WTC11 (cell line): ENCODE measurements at regions not wholly inside any gene's neighbourhood (a gene's known extent, or its start where the extent isn't known, plus 50 kb on each side); places are given as distances from the start of the nearest gene placed in this dataset.

Experiments
- ATAC-seq: fragments of 200-7000 bp; cut with Tn5 transposase; 2 replicates; pipeline ENCODE4 v1.10.0; 2021; ENCODE audit warnings: mild to moderate bottlenecking, moderate library complexity
- CTCF ChIA-PET: fragments of 300-600 bp; sonication (Branson Sonifier 250); formaldehyde crosslinking; loops from one replicate; lab custom pipeline; 2021; ENCODE audit warnings: antibody characterized with exemption; lab: Charles Lee
- POLR2A ChIA-PET: fragments of 350-600 bp; sonication (Branson Sonifier 250); formaldehyde crosslinking; loops from one replicate; lab custom pipeline; 2021; ENCODE audit warnings: antibody characterized with exemption; lab: Charles Lee
- DNase-seq: peaks from one replicate; pipeline ENCODE4 v3.0.0; 2021; ENCODE audit warnings: low spot score
- H3K27ac Mint-ChIP-seq: 2 replicates; pipeline ENCODE4 v1.8.0; 2021; ENCODE audit warnings: mixed read lengths
- H3K27me3 Mint-ChIP-seq: 2 replicates; pipeline ENCODE4 v1.8.0; 2021; ENCODE audit warnings: low read depth, mild to moderate bottlenecking, moderate library complexity, mixed read lengths
- H3K36me3 Mint-ChIP-seq: 2 replicates; pipeline ENCODE4 v1.8.0; 2021; ENCODE audit warnings: mixed read lengths
- H3K4me1 Mint-ChIP-seq: 2 replicates; pipeline ENCODE4 v1.8.0; 2022; ENCODE audit warnings: mixed read lengths
- H3K4me3 Mint-ChIP-seq: 2 replicates; pipeline ENCODE4 v1.8.0; 2021; ENCODE audit warnings: mild to moderate bottlenecking, moderate library complexity, mixed read lengths
- H3K9me3 Mint-ChIP-seq: 2 replicates; pipeline ENCODE4 v1.8.0; 2021; ENCODE audit warnings: mixed read lengths
- ETV6 ChIP-seq: sonication (generic); formaldehyde crosslinking; IDR thresholded peaks from 2 replicates; pipeline ENCODE4 v1.8.1; 2022; ENCODE audit warnings: mild to moderate bottlenecking, missing genetic modification reagents
- GABPB1 ChIP-seq: sonication (generic); formaldehyde crosslinking; IDR thresholded peaks from 2 replicates; pipeline ENCODE4 v1.8.1; 2023; ENCODE audit warnings: mild to moderate bottlenecking, missing genetic modification reagents
- GRHL2 ChIP-seq: fragments of 250-450 bp; sonication (Bioruptor Pico); IDR thresholded peaks from 2 replicates; pipeline ENCODE4 v1.8.0; 2022; ENCODE audit warnings: mild to moderate bottlenecking, moderate library complexity; ENCODE audit not compliant: insufficient replicate concordance, severe bottlenecking
- GTF2I ChIP-seq: fragments of 250-450 bp; sonication (Bioruptor Pico); conservative IDR thresholded peaks from 2 replicates; pipeline ENCODE4 v1.4.0; 2021; ENCODE audit warnings: mild to moderate bottlenecking
- IRF2 ChIP-seq: sonication (generic); formaldehyde crosslinking; IDR thresholded peaks from 2 replicates; pipeline ENCODE4 v1.8.0; 2022; ENCODE audit warnings: low read depth, missing genetic modification reagents, borderline replicate concordance
- NR2C2 ChIP-seq: sonication (generic); formaldehyde crosslinking; IDR thresholded peaks from 2 replicates; pipeline ENCODE4 v1.8.0; 2022; ENCODE audit warnings: mild to moderate bottlenecking, missing genetic modification reagents
- NR3C1 ChIP-seq: sonication (generic); formaldehyde crosslinking; conservative IDR thresholded peaks from 2 replicates; pipeline ENCODE4 v1.8.1; 2023; ENCODE audit warnings: low read depth, mild to moderate bottlenecking, missing genetic modification reagents
- SOX15 ChIP-seq: fragments of 250-450 bp; sonication (Bioruptor Pico); IDR thresholded peaks from 2 replicates; pipeline ENCODE4 v1.9.0; 2021; ENCODE audit warnings: mild to moderate bottlenecking
- SP1 ChIP-seq: sonication (generic); formaldehyde crosslinking; conservative IDR thresholded peaks from 2 replicates; pipeline ENCODE4 v1.8.1; 2022; ENCODE audit warnings: missing genetic modification reagents
- TEAD1 ChIP-seq: sonication (generic); formaldehyde crosslinking; IDR thresholded peaks from 2 replicates; pipeline ENCODE4 v1.8.0; 2022; ENCODE audit warnings: mild to moderate bottlenecking, missing genetic modification reagents
- ZBTB21 ChIP-seq: sonication (generic); formaldehyde crosslinking; IDR thresholded peaks from 2 replicates; pipeline ENCODE4 v1.8.1; 2023; ENCODE audit warnings: mild to moderate bottlenecking, missing genetic modification reagents, borderline replicate concordance
- ZNF317 ChIP-seq: sonication (generic); formaldehyde crosslinking; IDR thresholded peaks from 2 replicates; pipeline ENCODE4 v1.8.1; 2023; ENCODE audit warnings: low read depth, mild to moderate bottlenecking, moderate library complexity, missing genetic modification reagents, borderline replicate concordance
- ZNF423 ChIP-seq: fragments of 250-450 bp; sonication (Bioruptor Pico); IDR thresholded peaks from 2 replicates; pipeline ENCODE4 v2.1.2; 2022; ENCODE audit warnings: mild to moderate bottlenecking, moderate library complexity
- TF ChIP-seq, protein P1 (sequence below): sonication (generic); formaldehyde crosslinking; IDR thresholded peaks from 2 replicates; pipeline ENCODE4 v1.8.1; 2022; ENCODE audit warnings: missing genetic modification reagents, borderline replicate concordance
- TF ChIP-seq, protein P2 (sequence below): fragments of 250-450 bp; sonication (Bioruptor Pico); IDR thresholded peaks from 2 replicates; pipeline ENCODE4 v2.1.2; 2022; ENCODE audit warnings: mild to moderate bottlenecking, moderate library complexity
- TF ChIP-seq, protein P3 (sequence below): fragments of 250-450 bp; sonication (Bioruptor Pico); conservative IDR thresholded peaks from 2 replicates; pipeline ENCODE4 v1.9.0; 2021; ENCODE audit warnings: mild to moderate bottlenecking
- TF ChIP-seq, protein P4 (sequence below): fragments of 200-600 bp; IDR thresholded peaks from 2 replicates; pipeline ENCODE4 v1.8.0; 2022; ENCODE audit warnings: antibody characterized with exemption

DNA sequence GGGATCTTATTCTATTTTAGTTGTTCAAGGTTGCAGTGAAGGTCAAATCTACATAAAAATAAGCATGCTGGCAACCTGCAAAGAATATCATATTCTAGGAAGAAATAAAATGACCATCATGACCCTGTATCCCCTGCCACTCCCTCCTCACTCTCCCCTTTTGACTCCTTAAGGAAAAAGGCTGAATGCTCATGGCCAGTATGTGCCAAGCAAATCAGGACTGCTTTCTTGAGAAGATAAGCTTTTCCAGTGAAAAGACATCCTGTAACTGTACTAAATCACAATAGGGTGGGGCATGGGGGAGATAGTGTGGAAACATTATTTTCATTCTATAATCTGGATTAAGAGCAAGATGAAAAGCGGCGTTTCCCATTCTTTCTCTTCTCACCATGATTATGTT, 100.6 kb upstream of the LIFR start (continued):
- TF ChIP-seq, protein P1, sequence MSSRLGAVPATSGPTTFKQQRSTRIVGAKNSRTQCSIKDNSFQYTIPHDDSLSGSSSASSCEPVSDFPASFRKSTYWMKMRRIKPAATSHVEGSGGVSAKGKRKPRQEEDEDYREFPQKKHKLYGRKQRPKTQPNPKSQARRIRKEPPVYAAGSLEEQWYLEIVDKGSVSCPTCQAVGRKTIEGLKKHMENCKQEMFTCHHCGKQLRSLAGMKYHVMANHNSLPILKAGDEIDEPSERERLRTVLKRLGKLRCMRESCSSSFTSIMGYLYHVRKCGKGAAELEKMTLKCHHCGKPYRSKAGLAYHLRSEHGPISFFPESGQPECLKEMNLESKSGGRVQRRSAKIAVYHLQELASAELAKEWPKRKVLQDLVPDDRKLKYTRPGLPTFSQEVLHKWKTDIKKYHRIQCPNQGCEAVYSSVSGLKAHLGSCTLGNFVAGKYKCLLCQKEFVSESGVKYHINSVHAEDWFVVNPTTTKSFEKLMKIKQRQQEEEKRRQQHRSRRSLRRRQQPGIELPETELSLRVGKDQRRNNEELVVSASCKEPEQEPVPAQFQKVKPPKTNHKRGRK (CRISPR knock-in tag): no peak
- TF ChIP-seq ZNF423: no peak

DNA sequence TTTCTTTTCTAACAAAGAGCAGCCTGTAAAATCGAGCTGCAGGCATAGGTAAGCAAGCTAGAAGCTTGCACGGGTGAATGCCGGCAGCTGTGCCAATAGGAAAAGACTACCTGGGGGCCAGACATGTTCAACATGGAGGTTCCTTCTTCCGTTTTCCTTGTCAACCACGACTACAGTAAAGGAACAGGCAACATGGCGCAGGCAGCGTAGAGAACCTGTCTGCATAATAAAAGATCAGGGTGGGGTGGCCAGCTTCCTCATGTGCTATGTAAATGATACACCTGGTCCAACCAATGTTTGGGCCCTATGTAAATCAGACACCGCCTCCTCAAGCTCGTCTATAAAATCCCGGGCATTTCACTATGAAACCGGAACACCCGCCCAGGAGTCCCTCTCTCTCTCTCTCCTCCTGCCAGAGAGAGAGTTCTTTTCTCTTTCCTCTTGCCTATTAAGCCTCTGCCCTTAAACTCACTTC, 103.8 kb upstream of the LIFR start:
- peak; percentile 99 for ATAC-seq
- H3K27me3 Mint-ChIP-seq: no peaks in the 10 kb centered on the region
- TF ChIP-seq NR2C2: no peak
- 0 out of 2 replicates have a peak, but pooled peaks have one; percentile 19 for TF ChIP-seq SP1 (CRISPR knock-in tag)
- no peak overlapping the region; the same call in 1 of the 2 replicates for H3K4me3 Mint-ChIP-seq
- no peaks in the 10 kb centered on the region for H3K36me3 Mint-ChIP-seq
- ChIA-PET CTCF (interaction anchor here (0.6 to 2.0 kb wide), 6 partner anchors 12 to 240 kb away, joined by 3 to 11 read pairs (median 6); no protein-coding TSS in a partner anchor), POLR2A (no interaction called here)
- no peaks in the 10 kb centered on the region for H3K9me3 Mint-ChIP-seq
- no peak overlapping the region for H3K27ac Mint-ChIP-seq
- peaks cover 21% of the 10 kb centered on the region for H3K4me1 Mint-ChIP-seq
- DNase-seq: peak; percentile 61

DNA sequence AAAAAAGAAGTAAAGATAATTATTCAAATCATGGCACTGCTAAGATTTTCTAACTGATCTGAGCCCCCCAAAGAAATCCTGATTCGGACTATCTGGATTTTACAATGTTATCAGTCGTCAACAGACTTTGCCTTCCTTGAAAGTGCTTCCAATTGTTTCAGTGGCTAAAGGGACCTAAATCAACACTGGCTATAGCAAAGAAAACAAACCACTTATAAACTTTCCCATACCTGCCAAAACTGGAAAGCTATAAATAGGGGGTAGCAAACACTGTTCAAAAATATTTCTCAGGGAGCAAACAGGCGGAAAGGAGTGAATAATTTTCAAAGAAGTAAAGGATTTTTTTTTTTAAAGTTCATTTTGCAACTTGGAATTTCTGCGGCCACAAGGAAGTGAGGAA, 105.6 kb upstream of the LIFR start:
- H3K27me3 Mint-ChIP-seq: no peaks in the 10 kb centered on the region
- peaks cover 21% of the 10 kb centered on the region for H3K4me1 Mint-ChIP-seq
- CTCF ChIA-PET: no interaction called here
- no peak for ATAC-seq
- DNase-seq: no peak
- H3K9me3 Mint-ChIP-seq: no peaks in the 10 kb centered on the region
- TF ChIP-seq, protein P2, sequence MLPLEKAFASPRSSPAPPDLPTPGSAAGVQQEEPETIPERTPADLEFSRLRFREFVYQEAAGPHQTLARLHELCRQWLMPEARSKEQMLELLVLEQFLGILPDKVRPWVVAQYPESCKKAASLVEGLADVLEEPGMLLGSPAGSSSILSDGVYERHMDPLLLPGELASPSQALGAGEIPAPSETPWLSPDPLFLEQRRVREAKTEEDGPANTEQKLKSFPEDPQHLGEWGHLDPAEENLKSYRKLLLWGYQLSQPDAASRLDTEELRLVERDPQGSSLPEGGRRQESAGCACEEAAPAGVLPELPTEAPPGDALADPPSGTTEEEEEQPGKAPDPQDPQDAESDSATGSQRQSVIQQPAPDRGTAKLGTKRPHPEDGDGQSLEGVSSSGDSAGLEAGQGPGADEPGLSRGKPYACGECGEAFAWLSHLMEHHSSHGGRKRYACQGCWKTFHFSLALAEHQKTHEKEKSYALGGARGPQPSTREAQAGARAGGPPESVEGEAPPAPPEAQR (CRISPR knock-in tag): no peak
- no peak for TF ChIP-seq NR3C1
- TF ChIP-seq ETV6 (CRISPR knock-in tag): no peak
- TF ChIP-seq, protein P3, sequence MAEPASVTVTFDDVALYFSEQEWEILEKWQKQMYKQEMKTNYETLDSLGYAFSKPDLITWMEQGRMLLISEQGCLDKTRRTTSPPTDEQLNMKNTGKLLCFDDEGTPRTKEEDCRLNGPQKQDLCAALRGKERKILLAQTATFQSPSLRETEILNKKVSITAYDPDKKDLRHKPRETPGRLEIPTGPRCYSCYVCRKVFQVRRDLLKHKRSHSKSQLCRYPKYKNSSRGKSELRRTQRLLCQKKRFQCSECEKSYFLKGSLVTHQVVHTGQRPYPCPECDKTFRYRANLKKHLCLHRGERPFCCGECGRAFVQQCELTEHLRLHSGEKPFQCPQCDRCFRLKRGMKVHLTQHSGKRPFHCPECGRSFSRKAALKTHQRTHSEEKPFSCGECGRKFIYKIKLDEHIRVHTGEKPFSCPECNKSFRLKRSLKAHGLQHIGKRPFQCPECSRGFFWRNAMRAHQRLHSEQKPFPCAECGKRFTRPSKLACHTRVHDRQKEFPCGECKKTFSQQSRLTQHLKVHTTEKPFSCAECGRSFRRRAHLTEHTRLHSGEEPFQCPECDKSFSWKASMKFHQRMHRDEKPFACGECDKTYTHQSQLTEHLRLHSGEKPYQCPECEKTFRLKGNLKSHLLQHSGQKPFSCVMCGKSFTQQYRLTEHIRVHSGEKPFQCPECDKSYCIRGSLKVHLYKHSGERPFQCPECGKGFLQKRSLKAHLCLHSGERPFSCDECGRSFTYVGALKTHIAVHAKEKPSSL (CRISPR knock-in tag): no peak
- TF ChIP-seq, protein P4, sequence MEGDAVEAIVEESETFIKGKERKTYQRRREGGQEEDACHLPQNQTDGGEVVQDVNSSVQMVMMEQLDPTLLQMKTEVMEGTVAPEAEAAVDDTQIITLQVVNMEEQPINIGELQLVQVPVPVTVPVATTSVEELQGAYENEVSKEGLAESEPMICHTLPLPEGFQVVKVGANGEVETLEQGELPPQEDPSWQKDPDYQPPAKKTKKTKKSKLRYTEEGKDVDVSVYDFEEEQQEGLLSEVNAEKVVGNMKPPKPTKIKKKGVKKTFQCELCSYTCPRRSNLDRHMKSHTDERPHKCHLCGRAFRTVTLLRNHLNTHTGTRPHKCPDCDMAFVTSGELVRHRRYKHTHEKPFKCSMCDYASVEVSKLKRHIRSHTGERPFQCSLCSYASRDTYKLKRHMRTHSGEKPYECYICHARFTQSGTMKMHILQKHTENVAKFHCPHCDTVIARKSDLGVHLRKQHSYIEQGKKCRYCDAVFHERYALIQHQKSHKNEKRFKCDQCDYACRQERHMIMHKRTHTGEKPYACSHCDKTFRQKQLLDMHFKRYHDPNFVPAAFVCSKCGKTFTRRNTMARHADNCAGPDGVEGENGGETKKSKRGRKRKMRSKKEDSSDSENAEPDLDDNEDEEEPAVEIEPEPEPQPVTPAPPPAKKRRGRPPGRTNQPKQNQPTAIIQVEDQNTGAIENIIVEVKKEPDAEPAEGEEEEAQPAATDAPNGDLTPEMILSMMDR: no peak
- TF ChIP-seq, protein P1 (CRISPR knock-in tag): no peak
- TF ChIP-seq TEAD1 (CRISPR knock-in tag): no peak
- TF ChIP-seq ZNF423: no peak
- TF ChIP-seq GABPB1: no peak
- H3K36me3 Mint-ChIP-seq: no peaks in the 10 kb centered on the region
- POLR2A ChIA-PET: no interaction called here
- H3K27ac Mint-ChIP-seq: no peak overlapping the region
- H3K4me3 Mint-ChIP-seq: no peak overlapping the region

DNA sequence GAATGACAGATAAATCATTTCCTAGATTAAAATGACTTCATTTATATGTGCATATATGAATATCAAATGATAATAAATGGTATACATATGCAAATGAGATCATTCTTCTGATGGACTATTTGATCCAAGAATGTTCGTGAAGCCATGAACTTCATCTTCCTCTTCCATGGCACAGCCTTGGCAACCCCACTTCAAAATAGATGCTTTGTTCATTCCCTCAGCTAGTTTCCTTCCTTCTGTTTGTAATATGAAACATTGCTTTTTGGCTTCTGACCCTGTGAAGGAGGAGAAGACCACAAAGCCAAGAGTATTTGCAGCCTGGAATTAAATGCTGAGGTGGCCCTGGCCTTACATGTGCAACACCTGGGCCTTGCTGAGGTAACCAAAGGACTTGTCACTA, 106.8 kb upstream of the LIFR start:
- POLR2A ChIA-PET: no interaction called here
- H3K36me3 Mint-ChIP-seq: no peaks in the 10 kb centered on the region
- ATAC-seq: no peak
- H3K27ac Mint-ChIP-seq: no peak overlapping the region
- CTCF ChIA-PET: no interaction called here
- H3K4me1 Mint-ChIP-seq: peaks cover 21% of the 10 kb centered on the region
- no peak for DNase-seq
- H3K4me3 Mint-ChIP-seq: no peak overlapping the region
- no peaks in the 10 kb centered on the region for H3K27me3 Mint-ChIP-seq
- no peaks in the 10 kb centered on the region for H3K9me3 Mint-ChIP-seq
- TF ChIP-seq GRHL2 (CRISPR knock-in tag) (no peak), GTF2I (CRISPR knock-in tag) (no peak), ZBTB21 (CRISPR knock-in tag) (no peak), IRF2 (CRISPR knock-in tag) (no peak), SOX15 (no peak), ZNF317 (CRISPR knock-in tag) (no peak)
- TF ChIP-seq, protein P2 (CRISPR knock-in tag): no peak
